Thyroid gland (tissue), 4 donors: ENCODE measurements at regions not wholly inside any gene's neighbourhood (a gene's known extent, or its start where the extent isn't known, plus 50 kb on each side); places are given as distances from the start of the nearest gene placed in this dataset.
"Not testable (repeated sequence)": the region's sequence is repeated elsewhere in the genome, so short reads cannot be mapped to it uniquely, and the experiment has no call there.

Source experiments
- DNase-seq, 2 donors: peaks; one replicate each; pipeline ENCODE4 v3.0.0-alpha.2; 2019
- H3K27ac ChIP-seq, 3 donors: fragments of 200-600 bp; sonication (generic); 1 replicate in 2 of 3; 2 replicates in 1 of 3; pipeline ENCODE4 v1.5.1; 2016 to 2019; ENCODE audit warnings: mild to moderate bottlenecking in 1 of 3, moderate library complexity in 1 of 3
- H3K27me3 ChIP-seq: fragments of 200-600 bp; sonication (generic); one replicate; pipeline ENCODE4 v1.5.1; 2019
- H3K36me3 ChIP-seq, 2 donors: fragments of 200-600 bp; sonication (generic); one replicate each; pipeline ENCODE4 v1.5.1; 2016 to 2019
- H3K4me1 ChIP-seq, 2 donors: fragments of 200-600 bp; sonication (generic); one replicate each; pipeline ENCODE4 v1.5.1; 2017 to 2019
- H3K4me3 ChIP-seq, 3 donors: fragments of 200-600 bp; sonication (generic); replicated peaks in 1 of 3; 1 replicate in 2 of 3; 2 replicates in 1 of 3; pipeline ENCODE4 v1.5.1; 2016; ENCODE audit warnings: mild to moderate bottlenecking in 1 of 3
- H3K9me3 ChIP-seq: fragments of 200-600 bp; sonication (generic); one replicate; pipeline ENCODE4 v1.5.1; 2017
- CTCF ChIP-seq, 6 experiments: fragments of 200-600 bp in 3 of 6; fragments of 450-650 bp in 3 of 6; sonication (generic) in 3 of 6; IDR thresholded peaks; one replicate each; pipeline ENCODE4 v1.5.1; 2016 to 2019; ENCODE audit warnings: antibody characterized with exemption in 6 of 6, mild to moderate bottlenecking in 2 of 6, inconsistent platforms in 1 of 6, moderate library complexity in 1 of 6
- POLR2A ChIP-seq, 2 donors: fragments of 450-650 bp; IDR thresholded peaks; one replicate each; pipeline ENCODE4 v1.6.1; 2017; ENCODE audit warnings: antibody characterized with exemption in 2 of 2, mild to moderate bottlenecking in 2 of 2, moderate library complexity in 1 of 2
- WGBS, 2 donors: methylation state at CpG; one replicate each; pipeline ENCODE4 v1.1.5; 2017; 5-methylcytosine and 5-hydroxymethylcytosine counted together
- intact Hi-C: fragments of 100-400 bp; cut with DNase I; formaldehyde crosslinking; loops from one replicate; pipeline ENCODE4 v1.15.1; 2023

- H3K4me1 ChIP-seq = peaks cover 0 to under 1% of the 10 kb centered on the region in 2 donors
- no peaks in the 10 kb centered on the region for H3K36me3 ChIP-seq
- 76 to 90% methylated on average over 6 to 7 of the region's 7 CpGs for WGBS, 2 donors
- H3K4me3 ChIP-seq = no peak overlapping the region
- no peak for DNase-seq
- no peak overlapping the region for H3K27ac ChIP-seq
- TF ChIP-seq CTCF (IDR thresholded peaks at IDR 0.05) = no peak
- no peak for TF ChIP-seq POLR2A (IDR thresholded peaks at IDR 0.05)
- intact Hi-C loops = no loop called here
- no peaks in the 10 kb centered on the region for H3K9me3 ChIP-seq
- H3K27me3 ChIP-seq = no peaks in the 10 kb centered on the region
Observed at GRCh38 chr5:77866198-77866597, 90.1 kb upstream of the TBCA start.

- Histone ChIP-seq H3K4me1 (no peaks in the 10 kb centered on the region), H3K4me3 (no peak overlapping the region), H3K27me3 (no peaks in the 10 kb centered on the region), H3K27ac (no peak overlapping the region), H3K9me3 (no peaks in the 10 kb centered on the region), H3K36me3 (no peaks in the 10 kb centered on the region)
- no peak for DNase-seq
- no peak for TF ChIP-seq CTCF (IDR thresholded peaks at IDR 0.05)
- TF ChIP-seq POLR2A (IDR thresholded peaks at IDR 0.05) = no peak
- 70 to 80% methylated on average over 8 of the region's 8 CpGs for WGBS, 2 donors
- intact Hi-C loops = no loop called here
Observed at GRCh38 chr5:77864997-77865396, 88.9 kb upstream of the TBCA start.

- H3K4me1 ChIP-seq = no peaks in the 10 kb centered on the region
- no peaks in the 10 kb centered on the region for H3K9me3 ChIP-seq
- no peak overlapping the region for H3K27ac ChIP-seq
- no peak for TF ChIP-seq CTCF (IDR thresholded peaks at IDR 0.05)
- TF ChIP-seq POLR2A (IDR thresholded peaks at IDR 0.05) = no peak
- no peak overlapping the region for H3K4me3 ChIP-seq
- intact Hi-C loops = no loop called here
- no peak for DNase-seq
- H3K27me3 ChIP-seq = no peaks in the 10 kb centered on the region
- H3K36me3 ChIP-seq = no peaks in the 10 kb centered on the region
- 76 to 77% methylated on average over 1 of the region's 1 CpG for WGBS, 2 donors
Observed at GRCh38 chr5:77863181-77863580, 87.0 kb upstream of the TBCA start.

GRCh38 chr5:77861576-77861975, 85.4 kb upstream of the TBCA start:
- intact Hi-C loops = no loop called here
- H3K27me3 ChIP-seq = no peaks in the 10 kb centered on the region
- DNase-seq = no peak
- no peak overlapping the region for H3K4me3 ChIP-seq
- 95 to 97% methylated on average over 1 of the region's 1 CpG for WGBS, 2 donors
- TF ChIP-seq POLR2A (IDR thresholded peaks at IDR 0.05) = no peak
- TF ChIP-seq CTCF (IDR thresholded peaks at IDR 0.05) = no peak
- H3K27ac ChIP-seq = no peak overlapping the region
- H3K4me1 ChIP-seq = no peaks in the 10 kb centered on the region
- H3K36me3 ChIP-seq = no peaks in the 10 kb centered on the region
- H3K9me3 ChIP-seq = no peaks in the 10 kb centered on the region

- H3K36me3 ChIP-seq = no peaks in the 10 kb centered on the region
- intact Hi-C loops = no loop called here
- H3K27me3 ChIP-seq = no peaks in the 10 kb centered on the region
- no peak overlapping the region for H3K4me3 ChIP-seq
- DNase-seq = no peak
- no peaks in the 10 kb centered on the region for H3K4me1 ChIP-seq
- no peaks in the 10 kb centered on the region for H3K9me3 ChIP-seq
- 74 to 80% methylated on average over 1 of the region's 1 CpG for WGBS, 2 donors
- no peak overlapping the region for H3K27ac ChIP-seq
- TF ChIP-seq POLR2A (IDR thresholded peaks at IDR 0.05) = no peak
Observed at GRCh38 chr5:77859306-77859705, 83.2 kb upstream of the TBCA start.

- H3K27me3 ChIP-seq, intact Hi-C loops, DNase-seq, H3K36me3 ChIP-seq, H3K9me3 ChIP-seq, H3K4me3 ChIP-seq, H3K4me1 ChIP-seq, H3K27ac ChIP-seq: not testable (repeated sequence)
- WGBS, 2 donors = 95 to 96% methylated on average over 9 of the region's 9 CpGs
Observed at GRCh38 chr5:77858678-77859077, 82.5 kb upstream of the TBCA start.
